ENCODE measurements at regions not wholly inside any gene's neighbourhood (a gene's known extent, or its start where the extent isn't known, plus 50 kb on each side); places are given as distances from the start of the nearest gene placed in this dataset.

GRCh38 chr6:22473991-22474682 lies 95.2 kb upstream of the HDGFL1 start:
- TF ChIP-seq CTCF (IDR thresholded peaks at IDR 0.05), result no peak
- no peak for TF ChIP-seq POLR2A (IDR thresholded peaks at IDR 0.05)

Data from right lobe of liver (tissue), 4 donors.